ENCODE measurements at regions not wholly inside any gene's neighbourhood (a gene's known extent, or its start where the extent isn't known, plus 50 kb on each side); places are given as distances from the start of the nearest gene placed in this dataset.

GRCh38 chr14:105861985-105862465 lies 335.6 kb downstream of the TMEM121 start:
- TF ChIP-seq, protein P1, sequence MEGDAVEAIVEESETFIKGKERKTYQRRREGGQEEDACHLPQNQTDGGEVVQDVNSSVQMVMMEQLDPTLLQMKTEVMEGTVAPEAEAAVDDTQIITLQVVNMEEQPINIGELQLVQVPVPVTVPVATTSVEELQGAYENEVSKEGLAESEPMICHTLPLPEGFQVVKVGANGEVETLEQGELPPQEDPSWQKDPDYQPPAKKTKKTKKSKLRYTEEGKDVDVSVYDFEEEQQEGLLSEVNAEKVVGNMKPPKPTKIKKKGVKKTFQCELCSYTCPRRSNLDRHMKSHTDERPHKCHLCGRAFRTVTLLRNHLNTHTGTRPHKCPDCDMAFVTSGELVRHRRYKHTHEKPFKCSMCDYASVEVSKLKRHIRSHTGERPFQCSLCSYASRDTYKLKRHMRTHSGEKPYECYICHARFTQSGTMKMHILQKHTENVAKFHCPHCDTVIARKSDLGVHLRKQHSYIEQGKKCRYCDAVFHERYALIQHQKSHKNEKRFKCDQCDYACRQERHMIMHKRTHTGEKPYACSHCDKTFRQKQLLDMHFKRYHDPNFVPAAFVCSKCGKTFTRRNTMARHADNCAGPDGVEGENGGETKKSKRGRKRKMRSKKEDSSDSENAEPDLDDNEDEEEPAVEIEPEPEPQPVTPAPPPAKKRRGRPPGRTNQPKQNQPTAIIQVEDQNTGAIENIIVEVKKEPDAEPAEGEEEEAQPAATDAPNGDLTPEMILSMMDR (IDR thresholded peaks at IDR 0.05) = no peak
- H3K9me3 Mint-ChIP-seq (ENCODE audit: unreplicated experiment) = peaks cover 16% of the 10 kb centered on the region
- no peaks in the 10 kb centered on the region for H3K36me3 Mint-ChIP-seq (ENCODE audit: unreplicated experiment)
- H3K27me3 Mint-ChIP-seq (ENCODE audit: unreplicated experiment) = no peaks in the 10 kb centered on the region
- no peak overlapping the region for H3K4me3 Mint-ChIP-seq (ENCODE audit: unreplicated experiment)
- DNase-seq (ENCODE audit: extremely low spot score, unreplicated experiment) = peak; percentile 63
- H3K4me1 Mint-ChIP-seq (ENCODE audit: unreplicated experiment) = no peaks in the 10 kb centered on the region
- no peak overlapping the region for H3K27ac Mint-ChIP-seq (ENCODE audit: unreplicated experiment)

DNA sequence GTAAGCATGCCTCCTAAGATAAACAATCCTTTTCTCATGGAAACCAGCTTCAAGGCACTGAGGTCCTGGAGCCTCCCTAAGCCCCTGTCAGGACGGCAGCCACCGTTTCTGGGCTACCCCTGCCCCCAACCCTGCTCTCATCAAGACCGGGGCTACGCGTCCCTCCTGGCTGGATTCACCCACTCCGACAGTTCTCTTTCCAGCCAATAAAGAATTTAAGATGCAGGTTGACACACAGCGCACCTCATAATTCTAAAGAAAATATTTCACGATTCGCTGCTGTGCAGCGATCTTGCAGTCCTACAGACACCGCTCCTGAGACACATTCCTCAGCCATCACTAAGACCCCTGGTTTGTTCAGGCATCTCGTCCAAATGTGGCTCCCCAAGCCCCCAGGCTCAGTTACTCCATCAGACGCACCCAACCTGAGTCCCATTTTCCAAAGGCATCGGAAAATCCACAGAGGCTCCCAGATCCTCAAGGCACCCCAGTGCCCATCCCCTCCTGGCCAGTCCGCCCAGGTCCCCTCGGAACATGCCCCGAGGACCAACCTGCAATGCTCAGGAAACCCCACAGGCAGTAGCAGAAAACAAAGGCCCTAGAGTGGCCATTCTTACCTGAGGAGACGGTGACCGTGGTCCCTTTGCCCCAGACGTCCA lies 336.3 kb downstream of the TMEM121 start:
- Mint-ChIP-seq H3K9me3 (ENCODE audit: unreplicated experiment) (peaks cover 16% of the 10 kb centered on the region), H3K27me3 (ENCODE audit: unreplicated experiment) (no peaks in the 10 kb centered on the region), H3K36me3 (ENCODE audit: unreplicated experiment) (no peaks in the 10 kb centered on the region), H3K4me1 (ENCODE audit: unreplicated experiment) (no peaks in the 10 kb centered on the region), H3K4me3 (ENCODE audit: unreplicated experiment) (no peak overlapping the region), H3K27ac (ENCODE audit: unreplicated experiment) (no peak overlapping the region)
- TF ChIP-seq, protein P1 (IDR thresholded peaks at IDR 0.05) = no peak
- DNase-seq (ENCODE audit: extremely low spot score, unreplicated experiment) = peak; percentile 75

DNA sequence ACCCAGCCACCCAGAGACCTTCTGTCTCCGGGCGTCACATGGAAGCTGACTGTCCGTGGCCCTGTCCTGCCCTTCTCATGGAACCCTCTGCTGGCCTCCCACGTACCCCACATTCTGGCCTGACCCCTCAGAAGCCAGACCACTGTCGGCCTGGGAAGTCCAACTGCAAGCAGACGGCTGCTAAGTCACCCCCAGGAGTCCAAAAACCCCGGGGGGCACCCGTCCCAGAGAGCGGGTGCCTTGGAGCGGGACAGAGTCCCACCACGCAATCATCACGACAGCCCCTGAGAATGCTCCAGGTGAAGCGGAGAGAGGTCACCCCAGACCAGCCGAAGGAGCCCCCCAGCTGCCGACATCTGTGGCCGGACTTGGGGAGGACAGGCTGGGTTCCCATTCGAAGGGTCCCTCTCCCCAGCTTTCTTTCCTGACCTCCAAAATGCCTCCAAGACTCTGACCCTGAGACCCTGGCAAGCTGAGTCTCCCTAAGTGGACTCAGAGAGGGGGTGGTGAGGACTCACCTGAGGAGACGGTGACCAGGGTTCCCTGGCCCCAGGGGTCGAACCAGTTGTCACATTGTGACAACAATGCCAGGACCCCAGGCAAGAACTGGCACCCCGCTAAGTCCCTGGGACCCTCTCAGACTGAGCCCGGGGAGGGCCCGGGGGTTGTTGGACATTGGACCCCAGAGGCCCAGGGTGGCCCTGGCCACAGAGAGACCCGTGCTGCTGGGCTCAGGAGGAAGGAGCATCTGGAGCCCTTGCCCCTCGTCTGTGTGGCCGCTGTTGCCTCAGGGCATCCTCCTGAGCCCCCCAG lies 337.1 kb downstream of the TMEM121 start:
- no peak overlapping the region for H3K4me3 Mint-ChIP-seq (ENCODE audit: unreplicated experiment)
- H3K36me3 Mint-ChIP-seq (ENCODE audit: unreplicated experiment) = no peaks in the 10 kb centered on the region
- TF ChIP-seq, protein P1 (IDR thresholded peaks at IDR 0.05) = no peak
- H3K4me1 Mint-ChIP-seq (ENCODE audit: unreplicated experiment) = no peaks in the 10 kb centered on the region
- no peak overlapping the region for H3K27ac Mint-ChIP-seq (ENCODE audit: unreplicated experiment)
- peak; percentile 81 for DNase-seq (ENCODE audit: extremely low spot score, unreplicated experiment)
- no peaks in the 10 kb centered on the region for H3K27me3 Mint-ChIP-seq (ENCODE audit: unreplicated experiment)
- peaks cover 18% of the 10 kb centered on the region for H3K9me3 Mint-ChIP-seq (ENCODE audit: unreplicated experiment)

DNA sequence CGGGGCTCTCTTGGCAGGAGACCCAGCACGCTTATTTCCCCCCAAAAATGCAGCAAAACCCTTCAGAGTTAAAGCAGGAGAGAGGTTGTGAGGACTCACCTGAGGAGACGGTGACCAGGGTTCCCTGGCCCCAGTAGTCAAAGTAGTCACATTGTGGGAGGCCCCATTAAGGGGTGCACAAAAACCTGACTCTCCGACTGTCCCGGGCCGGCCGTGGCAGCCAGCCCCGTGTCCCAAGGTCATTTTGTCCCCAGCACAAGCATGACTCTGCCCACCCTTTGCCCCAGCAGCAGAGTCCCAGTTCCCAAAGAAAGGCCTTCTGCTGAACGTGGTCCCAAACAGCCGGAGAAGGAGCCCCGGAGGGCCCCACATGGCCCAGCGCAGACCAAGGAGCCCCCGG lies 337.7 kb downstream of the TMEM121 start:
- H3K27me3 Mint-ChIP-seq (ENCODE audit: unreplicated experiment) = no peaks in the 10 kb centered on the region
- H3K4me1 Mint-ChIP-seq (ENCODE audit: unreplicated experiment) = no peaks in the 10 kb centered on the region
- DNase-seq (ENCODE audit: extremely low spot score, unreplicated experiment) = no peak
- H3K9me3 Mint-ChIP-seq (ENCODE audit: unreplicated experiment) = peaks cover 24% of the 10 kb centered on the region
- TF ChIP-seq, protein P1 (IDR thresholded peaks at IDR 0.05) = no peak
- H3K27ac Mint-ChIP-seq (ENCODE audit: unreplicated experiment) = no peak overlapping the region
- no peaks in the 10 kb centered on the region for H3K36me3 Mint-ChIP-seq (ENCODE audit: unreplicated experiment)
- no peak overlapping the region for H3K4me3 Mint-ChIP-seq (ENCODE audit: unreplicated experiment)

- TF ChIP-seq, protein P1 (IDR thresholded peaks at IDR 0.05) = no peak
- Mint-ChIP-seq H3K4me3 (ENCODE audit: unreplicated experiment) (no peak overlapping the region), H3K9me3 (ENCODE audit: unreplicated experiment) (peaks cover 26% of the 10 kb centered on the region), H3K4me1 (ENCODE audit: unreplicated experiment) (no peaks in the 10 kb centered on the region), H3K36me3 (ENCODE audit: unreplicated experiment) (no peaks in the 10 kb centered on the region), H3K27ac (ENCODE audit: unreplicated experiment) (no peak overlapping the region), H3K27me3 (ENCODE audit: unreplicated experiment) (no peaks in the 10 kb centered on the region)
- peak; percentile 83 for DNase-seq (ENCODE audit: extremely low spot score, unreplicated experiment)
These were observed 338.4 kb downstream of the TMEM121 start for GRCh38 chr14:105864651-105865265.

Measured in osteocyte (in vitro differentiated cells).